Right renal pelvis (tissue), 4 donors: ENCODE measurements at regions not wholly inside any gene's neighbourhood (a gene's known extent, or its start where the extent isn't known, plus 50 kb on each side); places are given as distances from the start of the nearest gene placed in this dataset.
"Not testable (repeated sequence)": the region's sequence is repeated elsewhere in the genome, so short reads cannot be mapped to it uniquely, and the experiment has no call there.

Experiments
- DNase-seq, 4 donors: peaks; one replicate each; pipeline ENCODE4 v3.0.0-alpha.2; 2013; ENCODE audit warnings: low read depth in 4 of 4, low spot score in 3 of 4, missing footprints in 1 of 4

DNA sequence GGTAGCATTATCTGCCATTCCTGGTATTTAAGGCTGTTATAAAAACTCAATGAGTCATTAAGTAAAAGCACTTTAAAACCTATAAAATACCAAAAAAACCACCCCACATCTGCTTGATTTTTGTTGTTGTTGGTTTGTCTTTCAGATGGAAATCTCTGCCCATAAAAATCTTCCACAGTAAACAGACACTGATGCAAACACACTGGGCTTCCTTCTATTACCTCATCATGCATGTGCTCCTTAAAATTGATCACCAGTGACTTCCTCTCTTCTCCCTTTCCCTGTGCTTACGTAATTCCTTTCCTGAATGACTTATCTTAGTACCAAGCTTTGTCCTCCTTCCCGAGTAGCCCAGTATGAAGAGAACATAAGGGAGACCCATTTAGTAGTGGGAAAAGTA, 167.2 kb downstream of the EVX1 start:
- no peak for DNase-seq

DNA sequence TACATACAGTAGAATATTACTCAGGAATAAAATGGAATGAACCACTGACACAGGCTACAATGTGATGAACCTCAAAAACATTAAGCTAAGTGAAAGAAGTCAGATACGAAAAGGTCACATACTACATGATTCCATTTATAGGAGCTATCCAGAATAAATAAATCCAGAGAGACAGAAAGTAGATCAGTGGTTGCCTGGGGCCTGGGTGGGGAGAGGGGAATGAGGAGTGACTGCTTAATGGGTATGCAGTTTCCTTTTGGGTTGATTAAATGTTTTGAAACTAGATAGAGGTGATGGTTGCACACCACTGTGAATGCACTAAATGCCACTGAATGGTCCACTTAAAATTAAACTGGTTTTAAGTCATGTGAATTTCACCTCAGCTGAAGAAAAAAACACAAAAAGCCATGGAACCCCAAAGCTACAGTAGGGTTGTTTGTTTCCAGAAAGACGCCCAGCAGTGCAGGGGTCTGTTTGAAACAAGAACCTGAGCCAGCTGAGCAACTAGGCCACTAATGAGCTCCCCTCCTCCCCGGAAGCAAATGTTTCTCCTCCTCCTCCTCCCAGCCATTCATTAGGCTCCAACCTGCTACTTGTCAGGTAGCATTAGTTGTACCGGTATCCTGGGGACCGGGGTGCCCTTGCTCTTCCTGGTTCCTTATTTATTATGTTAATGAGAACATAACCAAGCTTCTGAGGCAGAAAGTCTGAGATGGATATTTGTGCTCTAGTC, 168.4 kb downstream of the EVX1 start:
- DNase-seq, result no peak

DNA sequence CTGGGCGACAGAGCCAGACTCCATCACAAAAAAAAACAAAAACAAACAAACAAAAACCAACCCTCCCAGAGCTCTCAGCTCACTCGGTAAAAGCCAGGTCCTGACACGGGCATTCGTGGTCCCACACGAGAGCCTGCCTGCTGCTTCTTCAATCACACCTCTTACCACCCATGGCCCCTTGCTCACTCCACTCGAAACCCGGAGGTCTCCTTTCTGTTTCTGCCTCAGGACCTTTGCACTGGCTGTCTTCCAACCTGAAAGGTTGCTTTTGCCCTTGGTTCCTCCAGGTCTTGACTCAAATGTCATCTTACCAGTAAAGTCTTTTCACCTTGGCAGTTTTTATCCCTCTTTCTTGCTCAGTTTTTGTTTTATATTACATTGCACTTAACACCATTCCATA, 169.6 kb downstream of the EVX1 start:
- no peak for DNase-seq

DNA sequence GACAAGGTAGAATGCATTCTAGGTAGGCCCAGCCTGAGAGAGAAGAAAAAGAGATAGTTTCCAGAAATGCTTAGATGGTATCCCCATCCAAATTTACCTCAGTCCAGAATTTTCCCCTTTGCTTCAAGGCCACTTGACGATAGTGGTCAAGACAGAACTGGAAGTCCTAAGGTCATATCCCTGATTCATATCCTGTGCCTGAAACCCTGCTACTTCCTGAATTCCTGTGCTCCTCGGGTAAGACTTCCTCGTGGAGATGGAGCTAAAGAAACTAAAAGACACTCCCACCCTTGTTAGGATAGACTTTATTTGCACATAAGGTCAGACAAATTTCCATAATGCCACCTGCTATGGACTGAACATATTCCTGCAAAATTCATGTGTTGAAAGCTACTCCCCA, 175.9 kb downstream of the EVX1 start:
- DNase-seq, result no peak

DNA sequence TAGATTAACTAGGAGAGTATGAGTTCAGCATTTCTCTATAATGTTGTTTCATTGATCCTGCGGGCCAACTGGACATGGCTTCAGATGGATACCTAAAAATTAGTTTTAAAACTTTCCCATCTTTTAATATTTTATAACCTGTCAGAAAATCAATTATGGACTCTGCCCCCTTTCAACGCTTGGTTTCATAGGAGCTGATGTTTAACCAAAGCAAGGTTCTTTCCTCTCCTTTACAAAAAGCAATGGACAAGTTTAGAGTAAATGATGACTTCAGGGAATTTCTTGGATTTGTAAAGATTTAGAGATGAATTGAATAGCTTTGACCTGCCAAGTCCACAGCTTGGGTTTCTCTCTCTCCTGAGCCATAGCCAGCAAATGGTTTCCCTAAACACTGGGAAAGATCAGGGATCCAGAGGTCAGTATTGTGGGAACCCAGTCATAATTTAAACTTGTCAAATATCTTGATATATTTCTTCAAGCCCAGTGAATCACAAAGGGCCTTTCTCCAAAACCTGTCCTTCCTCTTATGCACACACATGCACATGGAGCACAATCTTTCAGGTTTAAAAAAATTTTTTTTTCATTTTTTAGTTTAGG, 177.1 kb downstream of the EVX1 start:
- DNase-seq, result no peak

DNA sequence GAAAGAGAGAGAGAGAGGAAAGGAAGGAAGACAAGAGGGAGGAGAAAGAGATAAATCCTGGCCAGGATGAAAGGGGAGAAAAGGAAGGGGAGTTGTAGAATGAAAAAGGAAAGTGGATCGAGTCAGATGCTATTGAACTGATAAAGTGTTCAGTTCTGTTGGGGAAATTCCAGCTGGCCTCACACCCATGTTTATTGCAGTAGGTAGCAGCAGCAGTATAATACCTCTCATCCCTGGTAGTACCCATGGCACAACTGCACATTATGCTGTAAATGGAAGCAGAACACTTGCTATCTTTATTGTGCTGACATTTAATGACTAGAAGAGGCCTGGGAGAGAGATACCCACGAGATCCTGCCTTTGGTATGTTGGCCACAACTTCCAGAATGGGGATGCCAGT, 178.1 kb downstream of the EVX1 start:
- no peak for DNase-seq

DNA sequence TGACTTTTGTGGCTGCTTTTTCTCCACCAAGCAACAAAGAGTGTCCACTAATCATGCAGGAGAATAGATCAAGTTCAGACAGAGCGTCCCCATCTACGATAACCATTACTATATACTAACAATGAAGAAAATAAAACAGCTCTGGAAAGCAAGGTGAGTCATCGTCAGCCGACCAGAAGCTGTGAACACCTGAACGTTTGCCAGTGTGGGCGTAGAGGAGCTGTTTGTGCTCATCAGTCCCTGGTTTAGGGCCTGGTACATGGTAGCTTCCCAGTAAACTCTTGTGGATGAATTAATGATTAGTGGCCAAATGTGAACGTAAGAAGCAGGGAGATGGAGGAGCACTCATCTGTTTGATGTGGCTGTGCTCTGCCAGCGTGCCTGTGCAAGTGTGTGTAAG, 180.7 kb downstream of the EVX1 start:
- DNase-seq, result no peak

DNA sequence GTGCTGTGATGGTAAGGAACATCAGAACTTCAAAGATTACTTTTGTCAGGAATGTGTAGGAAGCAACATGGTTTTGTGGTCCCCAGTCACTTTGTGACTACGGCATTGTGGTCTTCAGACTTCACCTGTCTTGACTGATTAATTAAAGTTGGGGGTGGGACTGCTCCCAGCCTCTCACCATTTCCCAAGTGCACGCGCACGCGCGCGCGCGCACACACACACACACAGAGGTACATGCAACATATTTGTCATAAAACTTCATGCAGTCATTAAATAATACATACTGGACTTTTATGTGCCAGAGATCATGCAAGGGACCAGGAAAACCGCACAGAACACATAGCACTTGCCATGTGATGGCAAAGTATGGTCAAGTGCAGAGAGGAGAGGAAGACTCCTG, 181.2 kb downstream of the EVX1 start:
- DNase-seq, result no peak

DNA sequence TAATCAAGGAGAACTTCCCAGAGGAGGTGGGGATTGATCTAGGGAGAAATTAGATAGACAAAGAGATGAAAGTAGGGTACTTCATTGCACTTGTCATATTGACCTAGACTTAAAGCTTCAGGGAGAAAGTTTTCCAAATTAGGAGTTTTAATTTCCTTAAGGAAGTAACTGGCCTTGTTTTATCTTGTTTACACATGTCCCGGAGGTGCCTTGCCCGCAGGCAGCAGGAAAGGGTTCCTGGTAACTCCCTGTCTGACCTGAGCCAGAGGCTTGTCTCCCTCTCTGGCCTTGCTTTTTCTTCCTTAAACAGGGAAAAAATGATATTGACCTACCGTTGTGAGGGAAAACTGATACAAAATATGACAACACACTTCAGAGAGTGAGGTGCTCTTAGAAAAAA, 181.6 kb downstream of the EVX1 start:
- no peak for DNase-seq

DNA sequence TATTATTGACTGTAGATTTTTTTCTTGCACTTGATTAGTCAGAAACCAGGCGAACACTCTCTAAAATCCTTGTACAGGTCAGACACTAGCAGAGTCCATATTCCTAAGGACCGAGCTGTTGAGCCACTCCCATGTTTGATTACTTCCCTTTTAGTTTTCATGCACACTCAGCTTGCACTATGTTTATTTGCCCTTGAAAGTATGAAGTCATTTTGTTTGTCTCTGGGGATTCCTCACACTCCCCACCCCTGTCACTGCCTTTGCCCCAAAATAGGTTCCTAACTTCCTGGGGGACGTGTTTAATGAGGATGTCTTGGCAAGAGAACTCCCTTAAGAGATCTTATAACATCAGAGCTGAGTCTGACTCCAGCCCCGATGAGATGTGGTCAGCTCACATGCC, 182.1 kb downstream of the EVX1 start:
- no peak for DNase-seq

DNA sequence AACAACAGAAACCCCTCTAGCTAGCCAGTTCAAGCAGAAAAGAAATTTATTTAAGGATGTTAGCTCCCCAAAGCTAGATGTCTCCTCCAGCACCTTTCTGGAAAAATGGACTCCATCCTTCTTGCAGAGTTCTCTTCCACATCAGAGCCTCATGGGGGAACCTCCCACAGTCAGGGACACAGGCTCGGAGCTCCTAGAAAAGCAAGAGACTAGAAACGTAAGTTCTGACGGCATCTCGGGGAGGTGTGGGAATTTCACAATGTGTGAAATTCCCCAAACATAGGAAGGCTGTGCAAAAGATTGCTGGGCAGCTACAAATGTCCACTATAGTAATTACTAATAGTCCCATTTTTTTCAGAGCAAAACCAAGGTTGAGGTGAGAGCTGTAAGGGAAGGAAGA, 184.8 kb downstream of the EVX1 start:
- no peak for DNase-seq

DNA sequence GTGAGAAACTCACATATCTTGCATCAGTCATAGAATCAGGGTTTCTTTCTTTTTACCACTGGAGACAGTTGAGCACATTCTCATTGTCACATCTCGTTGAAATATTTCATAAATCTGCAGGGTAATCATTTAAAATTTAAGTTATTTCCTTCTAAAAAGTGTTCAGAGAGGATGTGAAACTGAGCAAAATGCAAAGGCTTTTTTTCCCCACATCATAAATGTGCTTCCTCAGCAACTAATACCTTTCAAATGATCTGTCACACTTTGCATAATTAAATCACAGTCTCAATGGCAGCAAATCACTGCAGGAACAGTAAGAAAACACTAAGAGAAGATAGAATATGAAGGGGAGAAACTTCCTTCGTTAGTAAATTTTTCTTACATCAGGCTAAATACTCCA, 187.5 kb downstream of the EVX1 start:
- DNase-seq, result no peak

DNA sequence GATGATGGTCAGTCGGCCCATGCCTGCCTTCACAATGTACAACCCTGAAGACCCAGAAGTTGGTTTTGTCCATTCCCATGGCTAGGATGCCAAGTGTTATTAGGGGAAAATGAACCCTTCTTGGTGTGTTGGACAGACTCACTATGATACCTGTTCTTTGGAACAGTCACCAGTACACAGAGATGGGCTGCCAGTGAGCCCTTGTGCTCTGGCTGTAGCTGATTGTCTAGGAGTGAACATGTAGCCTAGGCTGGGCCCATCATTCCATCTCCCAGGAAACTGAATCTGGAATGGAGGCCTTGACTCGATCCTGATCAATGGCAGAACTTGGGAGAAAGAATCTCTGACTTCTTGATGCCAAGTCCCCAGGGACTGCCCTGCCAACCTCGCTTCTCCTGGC, 188.9 kb downstream of the EVX1 start:
- no peak for DNase-seq

DNA sequence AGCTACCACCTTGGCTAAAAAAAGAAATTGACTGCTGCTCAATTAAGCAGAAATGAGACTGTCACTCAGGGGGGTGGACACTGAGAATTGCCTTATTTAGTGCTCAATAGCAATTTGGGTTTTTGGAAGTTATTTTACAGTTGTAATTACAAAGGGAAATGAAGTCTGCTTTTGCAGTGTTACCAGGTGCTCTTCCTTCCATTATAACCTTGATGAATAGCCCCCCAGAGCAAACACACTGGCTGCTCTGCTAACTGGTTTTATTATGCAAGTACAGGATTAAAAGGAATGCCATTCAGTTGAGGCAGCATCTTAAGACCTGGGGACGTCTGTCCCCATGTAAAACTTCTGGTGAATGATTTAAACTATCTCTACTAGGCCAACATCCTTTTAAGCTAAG, 191.0 kb downstream of the EVX1 start:
- no peak for DNase-seq

DNA sequence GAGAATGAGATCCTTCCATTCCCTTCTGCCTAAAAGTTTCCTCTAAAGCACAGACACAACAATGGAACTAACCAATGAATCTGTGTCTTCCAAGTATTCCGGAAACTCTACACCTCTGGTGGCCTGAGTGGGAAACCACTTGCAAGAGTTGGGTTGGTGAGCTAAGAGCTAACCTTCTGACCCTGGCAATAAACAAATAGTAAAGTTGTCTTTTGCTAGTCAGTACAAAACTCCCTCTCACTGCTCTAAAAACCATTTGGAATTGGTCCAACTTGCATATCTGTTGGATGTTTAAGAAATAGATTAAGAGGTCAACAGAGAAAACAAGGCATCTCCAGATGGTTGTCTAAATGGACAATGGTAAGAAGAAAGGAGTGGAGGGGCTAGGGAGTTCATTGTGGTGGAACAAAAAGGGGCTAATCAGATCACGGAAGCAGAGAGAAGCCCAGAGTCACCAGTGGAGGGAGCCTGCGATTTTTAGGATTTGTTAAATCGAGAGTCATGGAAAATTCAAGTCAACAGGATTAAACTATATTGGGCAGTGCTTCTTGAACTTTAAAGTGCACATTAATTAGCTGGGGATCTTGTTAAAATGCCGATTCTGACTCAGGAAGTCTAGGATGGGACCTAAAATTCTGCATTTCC, 192.3 kb downstream of the EVX1 start:
- DNase-seq, result no peak

DNA sequence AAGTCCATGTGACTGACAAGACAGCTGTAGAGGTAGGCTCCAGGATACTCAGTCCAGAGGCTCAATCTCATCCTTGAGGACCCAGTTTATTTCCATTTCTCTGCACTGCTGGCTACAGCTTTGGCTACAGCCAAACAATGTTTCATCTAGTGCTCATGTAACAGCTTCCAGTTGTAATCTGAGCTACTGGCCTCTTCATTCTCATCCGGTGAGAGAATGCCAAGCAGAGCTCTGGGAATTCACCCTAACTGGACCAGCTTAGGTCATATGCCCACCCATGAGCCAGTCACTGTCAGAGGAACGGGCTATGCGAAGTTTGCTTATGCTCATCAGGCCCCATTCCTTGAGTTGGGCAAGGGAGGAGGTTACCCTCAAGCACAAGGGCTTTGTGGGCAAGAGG, 192.9 kb downstream of the EVX1 start:
- DNase-seq, result no peak

DNA sequence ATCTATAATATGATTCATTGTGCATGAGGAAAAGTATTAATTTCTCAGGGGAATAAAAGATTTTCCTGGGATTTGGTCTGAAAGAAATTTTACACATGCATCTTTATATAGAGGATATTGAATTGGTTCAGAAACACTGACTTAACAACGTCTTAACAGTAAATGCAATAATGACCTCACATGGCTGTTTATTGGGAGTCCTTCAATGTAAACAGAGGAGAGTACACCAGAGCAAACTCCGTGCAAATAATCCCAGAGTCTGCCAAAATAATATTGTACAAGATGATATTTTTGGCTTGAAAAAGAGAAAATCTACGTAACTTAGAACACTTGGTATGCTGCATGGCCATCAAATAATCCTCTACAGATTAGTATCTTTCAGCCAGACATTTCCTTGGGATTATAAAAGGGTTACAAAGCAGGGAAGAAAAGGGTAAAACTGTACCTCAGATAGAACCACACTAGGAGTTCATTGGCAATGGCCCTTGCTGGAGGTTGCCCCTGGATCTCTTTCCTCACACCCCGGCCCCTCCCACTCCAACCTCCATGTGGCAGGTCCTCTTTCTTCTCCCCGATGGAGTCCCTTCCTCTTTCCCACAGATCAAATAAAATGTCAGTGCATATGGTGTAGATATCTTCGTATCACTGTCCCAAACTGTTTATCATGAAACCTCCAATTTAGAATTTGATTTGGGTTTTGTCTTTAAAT, 196.4 kb downstream of the EVX1 start:
- no peak for DNase-seq

DNA sequence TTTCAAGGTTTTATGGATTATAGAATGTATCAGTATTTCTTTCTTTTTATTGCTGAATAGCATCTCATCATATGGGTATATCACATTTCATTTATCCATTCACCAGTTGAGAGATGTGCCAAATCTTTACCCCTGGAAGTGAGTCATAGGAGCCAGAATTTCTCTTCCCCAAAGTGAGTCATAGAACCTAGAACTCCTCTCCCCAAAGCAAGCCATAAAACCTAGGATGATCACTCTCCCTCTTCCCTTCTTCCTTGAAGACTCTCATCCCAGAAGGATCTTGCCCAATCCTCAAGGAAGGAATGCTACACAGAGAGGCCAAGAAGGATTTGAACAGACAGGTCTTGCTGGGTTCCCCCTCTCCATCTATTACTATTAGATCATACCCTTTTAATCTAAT, 199.9 kb downstream of the EVX1 start:
- DNase-seq, result no peak

DNA sequence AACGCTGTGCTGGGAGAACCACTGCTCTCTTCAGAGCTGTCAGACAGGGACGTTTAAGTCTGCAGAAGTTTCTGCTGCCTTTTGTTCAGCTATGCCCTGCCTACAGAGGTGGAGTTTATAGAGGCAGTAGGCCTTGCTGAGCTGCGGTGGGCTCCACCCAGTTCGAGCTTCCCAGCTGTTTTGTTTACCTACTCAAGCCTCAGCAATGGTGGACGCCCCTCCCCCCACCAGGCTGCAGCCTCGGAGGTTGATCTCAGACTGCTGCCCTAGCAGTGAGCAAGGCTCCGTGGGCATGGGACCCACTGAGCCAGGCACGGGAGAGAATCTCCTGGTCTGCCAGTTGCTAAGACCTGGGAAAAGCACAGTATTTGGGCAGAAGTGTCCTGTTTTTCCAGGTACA, 206.4 kb downstream of the EVX1 start:
- not testable (repeated sequence) for DNase-seq

DNA sequence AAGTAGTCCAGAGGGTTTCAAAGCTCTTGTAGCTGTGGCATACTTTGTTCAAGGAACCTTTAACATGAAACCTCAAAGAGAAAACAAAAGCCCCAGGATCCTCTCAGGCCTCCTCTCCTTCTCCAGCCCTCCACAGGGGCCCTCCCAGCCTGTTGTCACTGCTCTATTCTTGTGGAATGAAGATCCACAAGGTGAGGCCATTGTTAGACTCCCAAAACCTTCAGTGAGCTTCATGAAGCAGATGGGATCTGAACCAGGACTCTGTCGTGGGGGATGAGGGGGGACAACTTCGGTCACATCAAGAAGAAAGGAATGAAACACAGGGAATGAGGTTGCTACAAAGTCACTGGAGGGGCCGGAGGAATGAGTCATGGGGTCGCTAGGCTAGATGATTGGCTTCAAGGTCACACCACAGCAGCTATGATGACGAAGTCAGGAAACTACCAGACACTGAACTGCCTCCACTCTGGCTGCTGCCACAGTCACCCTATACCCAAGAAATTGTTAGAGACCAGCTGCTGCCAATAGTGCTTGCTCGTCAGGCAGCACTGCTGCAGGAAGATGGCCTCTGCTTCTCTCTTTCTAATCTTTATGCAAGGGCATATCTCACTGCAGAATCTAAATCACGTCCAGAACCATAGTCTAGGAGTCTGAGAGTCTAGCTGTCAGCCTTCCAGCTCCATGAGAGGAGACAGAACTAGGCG, 208.8 kb downstream of the HIBADH start:
- DNase-seq, result no peak

DNA sequence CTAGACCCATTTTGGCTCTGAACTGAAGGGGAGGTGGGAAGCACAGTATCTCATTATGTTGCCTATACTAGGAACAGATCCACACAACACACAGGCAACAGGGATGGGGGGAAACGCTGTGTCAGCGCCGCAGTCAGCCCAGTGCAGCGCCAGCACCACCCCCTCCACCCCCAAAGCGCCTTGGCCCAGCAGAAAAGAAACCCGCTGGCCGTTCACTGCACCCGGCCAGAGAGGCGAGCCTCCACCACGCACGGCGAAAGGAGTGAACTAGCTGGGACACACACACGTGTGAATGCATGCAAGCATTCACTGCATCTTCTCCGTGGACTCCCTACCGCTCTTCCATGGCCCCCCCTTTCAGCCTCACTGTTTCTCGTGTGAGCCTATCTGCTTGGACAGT, 205.6 kb downstream of the HIBADH start:
- not testable (repeated sequence) for DNase-seq
